Activated CD4-positive, CD25-positive, alpha-beta regulatory T cell treated with anti-CD3 and anti-CD28 coated beads, Interleukin-2, amount 50 U/mL, for 16 hours (primary cell): ENCODE measurements at regions not wholly inside any gene's neighbourhood (a gene's known extent, or its start where the extent isn't known, plus 50 kb on each side); places are given as distances from the start of the nearest gene placed in this dataset.
"Not testable (repeated sequence)": the region's sequence is repeated elsewhere in the genome, so short reads cannot be mapped to it uniquely, and the experiment has no call there.

Experiments used
- DNase-seq: peaks from one replicate; pipeline ENCODE4 v3.0.0-alpha.2; 2020; ENCODE audit warnings: low read depth, low spot score

DNA sequence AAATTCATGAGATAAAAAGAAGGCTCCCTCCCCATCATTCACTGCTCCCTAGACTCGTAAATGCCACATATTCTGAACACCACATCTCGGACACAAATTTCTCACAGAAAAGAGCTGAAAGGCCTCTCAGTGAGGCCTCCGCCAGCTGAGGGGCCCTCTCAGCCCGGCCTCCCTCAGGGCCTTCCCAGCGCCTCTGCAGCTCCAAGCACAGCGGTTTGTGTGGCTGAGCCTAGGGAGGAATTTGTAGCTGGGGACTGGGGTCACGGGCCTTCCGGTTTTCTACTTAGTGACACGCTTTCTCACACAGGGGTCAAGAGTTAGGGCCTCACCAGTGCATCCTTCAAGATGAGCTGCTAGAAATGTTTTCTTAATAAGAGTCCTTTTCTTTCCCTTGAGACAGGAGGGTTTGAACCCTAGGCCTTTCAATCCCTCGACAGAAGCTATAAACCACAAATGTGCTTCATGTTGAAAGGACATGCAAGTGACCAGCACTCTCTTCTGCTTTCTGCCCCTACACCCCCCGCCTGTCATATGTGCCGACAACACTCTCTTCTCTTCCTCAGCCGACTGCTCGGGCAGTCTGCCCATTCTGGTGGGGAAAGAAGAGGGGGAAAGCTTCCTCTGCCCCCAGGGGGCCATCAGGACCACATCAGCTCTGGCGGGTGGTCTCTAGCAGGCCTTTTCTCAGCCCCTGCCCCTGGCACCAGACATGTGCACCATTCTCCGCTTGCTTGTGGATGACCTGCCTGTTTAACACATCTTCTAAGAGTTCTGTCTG lies 104.9 kb downstream of the CHIC2 start:
- no peak for DNase-seq

DNA sequence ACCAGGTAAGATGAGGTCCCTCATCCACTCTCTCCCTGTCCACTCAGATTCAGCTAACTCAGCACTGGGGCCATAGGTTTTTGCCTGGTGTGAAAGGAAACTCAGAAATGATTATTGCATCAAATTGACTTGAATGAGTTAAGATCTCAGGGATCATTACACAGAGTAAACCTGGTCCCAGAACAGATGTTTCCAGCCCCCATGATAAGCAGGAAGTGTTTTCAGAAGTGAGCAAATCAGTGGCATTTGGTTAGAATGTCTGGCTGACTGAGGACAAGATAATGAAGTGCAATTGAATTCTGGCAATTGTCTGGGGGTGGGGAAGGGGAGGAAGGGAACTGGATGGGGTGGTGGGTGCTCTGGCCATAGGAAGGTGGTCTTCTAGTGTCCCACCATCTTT lies 108.0 kb downstream of the CHIC2 start:
- DNase-seq: no peak

DNA sequence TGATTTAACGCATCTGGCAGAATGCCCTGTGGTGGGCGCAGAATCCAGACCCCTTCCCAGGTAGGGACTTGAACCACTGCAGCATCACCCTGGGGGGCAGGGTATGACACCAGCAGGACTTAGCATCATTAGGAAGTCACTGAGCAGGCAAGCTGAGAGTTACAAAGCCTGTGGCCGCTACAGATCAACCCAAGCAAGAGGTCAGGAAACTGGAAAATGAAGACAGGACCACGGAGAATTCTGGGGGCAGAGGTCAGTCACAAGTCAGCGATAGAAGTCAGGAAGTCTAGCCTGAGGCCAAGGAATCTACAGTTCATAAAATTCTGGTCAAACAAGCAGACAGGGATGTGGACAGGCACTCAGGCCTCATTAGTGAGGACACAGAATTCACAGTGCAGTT lies 108.4 kb downstream of the CHIC2 start:
- no peak for DNase-seq

DNA sequence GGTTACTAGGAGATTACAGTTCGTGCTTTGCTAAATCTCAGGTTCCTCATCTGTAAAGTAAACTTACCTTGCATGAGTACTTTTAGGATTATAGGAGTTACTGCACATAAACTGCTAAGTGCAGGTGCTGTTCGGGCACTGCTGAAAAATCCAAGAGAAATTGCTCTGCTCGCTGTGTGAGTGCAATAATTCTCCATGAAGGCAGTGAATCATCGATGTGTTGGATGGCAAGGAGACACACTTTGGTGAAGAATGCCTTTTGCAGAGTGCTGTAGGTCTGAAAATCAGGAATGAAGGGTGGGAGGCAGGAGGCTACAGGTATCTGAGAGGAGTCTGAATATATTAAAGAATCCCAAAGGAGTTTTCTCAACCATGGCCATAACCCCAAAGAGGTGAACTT lies 113.0 kb downstream of the CHIC2 start:
- DNase-seq: no peak

DNA sequence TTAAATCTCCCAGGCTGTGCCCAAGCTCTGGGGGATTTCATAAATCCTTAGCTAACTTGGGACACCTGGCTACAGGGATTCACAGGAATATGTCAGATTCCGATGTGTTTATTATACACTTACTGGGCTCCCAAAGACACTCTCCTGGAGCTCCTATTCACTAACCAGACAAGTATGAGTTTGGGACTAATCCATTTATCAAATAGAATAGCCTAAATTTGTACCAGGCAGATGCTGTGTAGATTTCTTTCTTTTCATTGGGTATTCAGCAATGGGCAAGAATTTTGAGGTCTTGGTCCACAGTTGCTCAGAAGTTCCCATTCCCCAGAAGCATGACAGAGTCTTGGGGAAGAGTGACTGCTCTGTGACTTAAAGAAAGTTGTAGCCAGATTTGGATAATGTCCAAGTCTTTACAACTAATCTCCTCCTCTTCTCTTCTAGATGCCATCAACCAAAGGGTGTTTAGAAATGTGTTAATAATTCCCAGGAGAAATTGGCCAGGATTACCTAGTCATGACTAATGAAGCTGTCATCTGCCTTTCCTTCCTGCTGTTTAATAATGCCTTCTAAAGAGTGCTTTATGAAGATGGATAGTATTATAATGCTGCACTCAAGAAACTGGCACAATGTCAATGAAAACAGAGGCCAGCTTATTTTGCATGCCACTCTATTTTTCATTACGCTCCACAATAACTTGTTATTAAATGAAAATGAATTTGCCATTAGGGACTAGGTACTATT lies 120.9 kb downstream of the CHIC2 start:
- no peak for DNase-seq

DNA sequence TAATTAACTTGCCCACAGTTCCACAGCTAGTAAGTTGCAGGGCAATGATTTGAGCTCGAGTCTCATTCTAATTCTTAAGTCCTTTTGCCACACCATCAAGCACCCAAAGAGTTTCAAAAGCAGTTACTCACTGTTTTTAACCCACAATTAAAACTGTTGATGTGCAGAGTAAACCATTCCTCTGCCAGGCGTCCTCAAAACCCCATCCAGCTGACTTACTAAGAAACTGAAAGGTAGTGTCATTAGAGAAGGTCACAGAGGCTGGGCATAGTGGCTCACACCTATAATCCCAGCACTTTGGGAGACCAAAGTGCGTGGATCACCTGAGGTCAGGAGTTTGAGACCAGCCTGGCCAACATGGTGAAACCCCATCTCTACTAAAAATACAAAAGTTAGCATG lies 121.7 kb downstream of the CHIC2 start:
- DNase-seq: no peak

DNA sequence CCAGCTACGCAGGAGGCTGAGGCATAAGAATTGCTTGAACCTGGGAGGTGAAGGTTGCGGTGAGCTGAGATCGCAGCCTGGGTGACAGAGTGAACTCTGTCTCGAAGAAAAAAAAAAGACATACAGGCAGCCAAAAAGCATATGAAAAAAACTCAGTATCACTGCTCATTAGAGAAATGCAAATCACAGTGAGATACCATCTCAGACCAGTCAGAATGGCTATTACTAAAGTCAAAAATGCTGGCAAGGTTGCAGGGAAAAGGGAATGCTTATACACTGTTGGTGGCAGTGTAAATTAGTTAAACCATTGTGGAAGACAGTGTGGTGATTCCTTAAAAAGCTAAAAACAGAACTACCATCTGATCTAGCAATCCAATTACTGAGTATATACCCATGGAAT lies 123.1 kb downstream of the CHIC2 start:
- no peak for DNase-seq

DNA sequence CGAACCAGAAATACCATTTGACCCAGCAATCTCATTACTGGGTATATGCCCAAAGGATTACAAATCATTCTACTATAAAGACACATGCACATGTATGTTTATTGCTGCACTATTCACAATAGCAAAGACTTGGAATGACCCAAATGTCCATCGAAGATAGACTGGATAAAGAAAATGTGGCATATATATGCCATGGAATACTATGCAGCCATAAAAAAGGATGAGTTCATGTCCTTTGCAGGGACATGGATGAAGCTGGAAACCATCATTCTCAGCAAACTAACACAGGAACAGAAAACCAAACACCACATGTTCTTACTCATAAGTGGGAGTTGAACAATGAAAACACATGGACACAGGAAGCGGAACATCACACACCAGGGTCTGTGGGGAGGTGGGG lies 124.5 kb downstream of the CHIC2 start:
- not testable (repeated sequence) for DNase-seq

DNA sequence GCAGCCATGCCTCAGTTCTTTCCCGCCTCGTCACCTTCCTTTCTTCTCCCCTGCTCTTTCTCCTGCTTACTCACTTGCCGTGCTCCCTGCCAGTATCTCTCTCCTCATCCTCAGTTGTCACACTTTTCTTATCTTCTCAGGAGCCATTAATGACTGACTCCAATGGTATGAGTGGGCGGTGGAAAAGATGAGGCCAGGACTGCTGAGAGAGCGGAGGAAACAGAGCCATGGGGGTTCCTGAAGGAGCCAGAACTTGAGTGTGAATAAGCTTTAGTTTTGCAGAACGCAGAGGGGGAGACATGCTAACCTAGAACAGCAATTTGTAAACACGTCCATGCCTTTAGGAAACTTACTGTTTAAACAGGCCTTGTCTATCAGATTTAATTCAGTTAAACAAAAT lies 126.5 kb downstream of the CHIC2 start:
- no peak for DNase-seq

DNA sequence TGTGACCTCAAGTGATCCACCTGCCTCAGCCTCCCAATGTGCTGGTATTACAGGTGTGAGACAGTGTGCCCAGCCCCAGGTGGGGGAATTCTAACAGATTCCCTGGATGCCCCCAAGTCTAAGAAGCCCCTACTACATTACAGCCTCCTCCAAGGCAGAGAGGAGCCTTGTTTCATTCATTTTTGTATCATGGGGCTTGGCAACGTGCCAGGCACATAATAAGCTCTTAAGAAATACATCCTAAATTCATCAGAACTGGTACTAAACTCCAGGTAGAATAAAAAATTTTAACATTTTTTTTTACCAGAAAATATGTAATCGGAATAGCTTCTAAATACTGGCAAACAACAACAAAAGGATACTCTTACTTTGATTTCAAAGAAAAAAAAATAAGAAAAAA lies 127.1 kb downstream of the CHIC2 start:
- no peak for DNase-seq

DNA sequence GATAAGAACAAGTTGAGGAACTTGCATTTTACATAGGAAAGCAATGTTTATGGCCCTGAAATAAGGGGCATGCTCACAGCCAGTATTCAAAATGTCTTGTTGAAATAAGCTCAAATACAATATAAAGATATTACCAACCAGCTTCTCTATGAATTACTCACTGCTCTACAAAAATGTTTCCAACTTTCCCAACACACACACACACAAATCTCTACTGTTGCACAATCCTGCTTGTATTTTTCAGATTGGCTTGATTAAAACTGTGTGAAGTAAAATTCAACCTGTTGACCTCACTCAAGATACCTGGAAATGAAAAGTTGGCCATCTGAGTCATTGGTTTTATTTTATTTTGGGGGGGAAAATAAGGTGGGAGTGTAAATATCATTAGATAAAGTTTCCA lies 128.6 kb downstream of the CHIC2 start:
- DNase-seq: no peak

DNA sequence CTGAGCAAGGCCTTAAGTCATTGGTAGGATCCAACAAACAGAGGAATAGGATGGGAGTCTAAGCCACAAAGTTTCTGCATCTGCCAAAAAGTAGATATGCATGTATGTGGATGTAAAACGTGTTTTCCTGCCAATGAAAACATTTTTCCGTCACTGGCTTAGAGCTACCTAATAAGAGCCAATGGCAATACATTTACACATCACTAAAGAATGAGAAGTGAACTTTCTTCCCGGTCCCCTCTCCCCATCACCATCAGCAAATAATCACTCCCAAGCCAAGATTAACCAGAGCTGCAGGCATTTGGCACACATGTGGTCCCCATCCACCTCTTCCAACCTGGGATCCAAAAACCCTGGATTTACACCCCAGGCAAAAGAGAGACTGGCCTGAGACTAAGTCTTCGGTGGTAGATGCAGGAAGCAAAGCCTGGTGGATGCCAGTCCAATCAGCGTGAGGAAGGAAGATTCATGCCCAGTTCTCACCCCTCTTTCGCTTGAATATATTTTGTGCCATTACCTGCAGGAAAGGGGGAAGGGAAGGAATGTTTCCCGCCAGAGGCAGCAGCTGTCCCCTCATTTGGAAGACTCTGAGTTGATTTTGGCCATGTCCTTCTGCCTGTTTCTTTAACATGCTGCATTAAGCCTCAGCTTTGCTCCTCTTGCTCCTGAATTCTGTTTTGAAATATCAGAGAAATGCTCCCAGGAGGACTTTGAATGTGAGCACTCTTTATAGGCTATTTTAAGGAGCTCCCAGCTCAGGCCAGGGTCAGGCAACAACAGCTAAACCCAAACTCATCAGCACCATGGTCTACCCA lies 131.4 kb downstream of the CHIC2 start:
- DNase-seq: no peak

DNA sequence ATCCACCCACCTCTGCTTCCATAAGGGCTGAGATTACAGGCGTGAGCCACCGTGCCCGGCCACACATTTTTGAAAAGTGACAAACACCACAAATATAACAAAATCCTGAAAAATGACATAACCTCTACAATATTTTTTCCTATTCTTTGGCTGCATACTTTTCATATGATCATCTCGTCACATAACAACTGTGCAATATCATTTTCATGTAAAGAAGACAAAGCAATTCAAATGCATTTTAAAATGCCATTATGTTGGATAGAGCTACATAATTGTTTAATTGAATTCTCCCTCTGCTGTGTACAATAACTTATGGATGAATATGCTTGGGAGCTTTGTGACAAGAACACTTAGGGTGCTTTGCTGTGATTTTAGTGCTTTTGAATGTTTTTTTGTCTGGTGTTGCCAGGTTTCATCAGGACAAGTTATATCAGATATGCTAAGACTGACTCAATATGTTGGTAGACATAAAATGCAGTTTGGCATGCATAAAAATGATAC lies 132.9 kb downstream of the CHIC2 start:
- no peak for DNase-seq

DNA sequence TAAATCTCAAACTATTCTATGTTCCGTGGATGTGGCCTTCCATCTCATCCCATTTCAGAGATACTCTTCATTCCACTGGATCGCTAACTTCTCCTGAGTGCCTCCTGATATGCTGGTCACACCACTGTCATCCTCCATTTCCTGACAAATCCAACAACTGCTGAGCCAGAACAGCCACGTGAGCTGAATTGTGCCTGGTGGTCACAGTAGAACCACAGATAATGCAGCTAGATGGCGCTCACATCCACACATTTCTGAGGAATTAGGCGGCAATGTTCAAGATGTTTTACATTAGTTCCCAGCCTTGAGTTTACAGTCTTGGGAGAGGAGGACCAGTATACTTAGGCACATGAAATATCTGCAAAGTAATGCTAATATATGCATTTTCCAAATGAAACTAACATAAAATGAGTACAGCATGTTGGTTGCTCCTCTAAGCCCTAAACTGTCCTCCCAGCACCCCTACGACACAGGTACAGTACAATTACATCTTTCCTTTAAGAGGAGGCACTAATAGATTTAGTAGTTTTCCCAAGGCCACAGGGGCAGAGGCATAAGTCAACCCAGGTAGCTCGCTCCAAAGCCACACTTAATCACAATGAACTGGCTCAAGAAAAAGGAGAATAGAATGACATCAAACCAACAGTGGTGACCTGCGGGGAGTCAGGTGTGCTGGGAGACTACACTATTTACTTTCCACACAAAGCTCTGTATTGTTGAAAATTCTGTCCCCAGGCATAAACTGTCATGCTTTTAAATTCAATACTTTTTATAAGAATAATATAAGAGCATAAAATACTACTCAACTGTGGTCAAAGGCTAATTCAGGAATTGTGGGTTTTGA lies 134.2 kb downstream of the CHIC2 start:
- peak; percentile 7 for DNase-seq

DNA sequence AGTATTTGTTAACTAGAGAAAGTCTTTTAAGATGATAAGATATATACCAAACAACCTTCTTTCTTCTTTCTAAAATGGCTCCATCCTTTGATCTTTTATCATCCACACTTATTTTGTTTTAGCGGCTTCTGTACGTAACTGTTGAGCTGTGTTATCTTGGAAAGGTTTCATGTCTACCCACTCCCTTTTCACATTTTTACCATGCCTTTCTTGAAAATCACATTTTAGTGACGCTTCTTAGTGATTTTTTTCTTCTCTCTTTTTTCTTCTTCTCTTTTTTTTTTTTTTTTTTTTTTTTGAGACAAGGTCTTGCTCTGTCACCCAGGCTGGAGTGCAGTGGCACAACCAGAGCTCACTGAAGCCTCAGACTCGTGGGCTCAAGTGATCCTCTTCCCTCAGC lies 135.1 kb downstream of the CHIC2 start:
- DNase-seq: no peak

DNA sequence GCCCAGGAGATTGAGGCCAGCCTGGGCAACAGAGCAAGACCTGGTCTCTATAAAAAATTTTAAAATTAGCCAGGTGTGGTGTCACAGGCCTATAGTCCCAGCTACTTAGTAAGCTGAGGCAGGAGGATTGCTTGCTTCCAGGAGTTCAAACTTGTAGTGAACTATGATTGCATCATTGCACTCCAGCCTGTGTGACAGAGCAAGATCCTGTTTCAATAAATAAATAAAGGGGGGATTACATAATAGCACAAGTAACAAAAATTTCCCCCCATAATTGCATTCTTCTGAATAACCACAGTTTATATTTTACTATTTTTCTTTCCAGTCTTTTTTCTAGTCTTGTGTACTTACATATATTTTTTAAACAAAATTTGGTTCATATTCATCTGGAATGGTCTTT lies 135.6 kb downstream of the CHIC2 start:
- DNase-seq: no peak

DNA sequence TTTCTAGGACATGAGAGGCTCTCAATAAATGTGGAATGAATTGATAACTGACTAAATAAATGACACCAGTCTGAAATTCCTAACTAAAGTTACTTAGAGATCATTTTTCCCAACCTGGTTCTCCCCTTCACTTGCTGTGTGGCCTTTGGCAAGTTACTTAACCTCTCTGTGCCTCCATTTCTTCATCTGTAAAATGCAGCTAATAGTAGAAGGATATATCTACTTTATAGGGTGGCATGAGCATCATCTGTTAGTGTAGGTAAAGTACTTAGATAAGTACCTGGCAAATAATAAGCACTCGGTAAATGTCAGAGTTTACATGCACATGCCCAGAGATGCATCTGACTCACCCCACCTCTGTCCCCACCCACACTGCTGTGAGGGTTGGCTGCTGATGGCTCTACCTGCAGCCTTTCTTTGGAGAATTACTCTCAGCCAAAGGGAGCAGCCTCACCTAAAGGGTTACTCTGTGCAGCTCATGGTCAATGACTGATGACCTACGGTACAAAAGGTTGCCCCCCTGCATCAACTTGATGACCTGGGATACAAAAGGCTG lies 139.3 kb downstream of the CHIC2 start:
- DNase-seq: no peak

DNA sequence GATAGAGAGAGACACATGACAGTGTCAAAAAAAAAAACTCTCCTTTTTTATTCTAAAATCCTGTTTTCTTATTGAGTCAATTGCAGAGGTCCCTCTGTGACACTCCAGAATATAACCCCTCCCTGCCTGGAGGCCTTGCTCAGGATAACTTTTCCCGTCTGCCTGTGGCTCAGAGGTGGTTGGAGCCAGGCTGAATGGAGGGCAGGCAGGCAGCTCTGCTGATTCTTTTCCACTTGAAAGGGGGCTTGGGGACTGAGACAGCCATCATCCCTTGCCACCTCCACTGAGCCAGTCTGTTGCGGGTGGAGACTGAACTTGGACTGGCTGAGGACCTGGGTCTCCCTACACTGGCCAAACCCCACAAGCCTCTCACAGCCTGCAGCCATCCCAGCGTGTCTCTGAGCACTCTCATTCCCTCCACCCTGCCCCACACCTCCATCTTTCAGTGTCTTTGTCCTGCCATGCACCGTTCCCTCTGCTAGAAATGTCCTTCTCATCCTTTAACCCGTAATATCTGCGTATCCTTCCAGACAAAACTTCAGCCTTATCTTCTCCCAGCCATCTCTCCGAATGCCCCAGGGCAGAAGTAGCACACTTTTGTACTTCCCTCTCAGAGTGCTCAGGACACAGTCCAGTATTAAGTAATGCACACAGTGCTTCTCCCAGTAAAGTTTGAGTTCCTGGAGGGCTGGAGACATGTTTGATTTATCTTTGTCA lies 139.9 kb downstream of the CHIC2 start:
- no peak for DNase-seq

DNA sequence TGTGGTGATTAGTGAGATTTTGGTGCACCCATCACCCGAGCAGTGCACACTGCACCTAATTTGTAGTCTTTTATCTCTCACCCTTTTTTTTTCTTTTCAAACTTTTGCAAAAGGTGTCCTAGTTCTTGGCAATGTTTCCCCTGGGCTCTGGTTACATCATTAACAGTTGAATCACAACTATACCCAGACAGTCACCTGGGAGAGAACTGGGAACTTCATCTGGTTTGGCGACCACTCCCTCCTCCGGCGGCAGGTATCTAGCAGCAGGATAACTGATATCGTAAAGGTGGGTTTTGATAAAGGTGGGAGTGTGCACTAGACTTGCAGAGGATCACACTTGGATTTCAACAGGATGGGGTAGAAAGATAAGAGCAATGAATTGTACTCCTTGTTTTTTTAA lies 140.5 kb downstream of the CHIC2 start:
- no peak for DNase-seq

DNA sequence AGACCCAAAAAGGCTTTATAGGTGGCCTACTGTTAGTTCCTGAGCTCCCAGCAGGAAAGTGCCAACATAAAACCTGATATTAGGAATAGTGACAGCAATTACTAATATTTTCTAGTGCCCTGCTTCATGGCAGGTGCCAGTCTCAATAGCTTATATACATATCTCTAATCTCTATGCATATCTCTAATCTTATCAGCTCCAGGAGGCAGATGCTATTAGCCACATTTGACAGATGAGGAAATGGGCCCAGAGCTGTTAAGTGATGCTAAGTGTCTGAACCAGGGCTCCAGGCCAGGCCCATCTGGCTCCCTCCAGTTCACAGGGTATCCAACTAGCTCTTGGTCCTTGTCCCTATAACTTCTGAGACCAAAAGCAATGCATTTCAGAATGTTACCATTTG lies 142.5 kb downstream of the CHIC2 start:
- DNase-seq: no peak
